HepG2 (cell line): ENCODE measurements at regions not wholly inside any gene's neighbourhood (a gene's known extent, or its start where the extent isn't known, plus 50 kb on each side); places are given as distances from the start of the nearest gene placed in this dataset.

Experiments
- CHD4 ChIP-seq: fragments of 200-600 bp; sonication (generic); IDR thresholded peaks from 2 replicates; pipeline ENCODE4 v1.7.0; 2017; ENCODE audit warnings: mild to moderate bottlenecking, low read length, borderline replicate concordance
- HIC2 ChIP-seq: sonication (generic); formaldehyde crosslinking; IDR thresholded peaks from 2 replicates; pipeline ENCODE4 v1.9.0; 2022; ENCODE audit warnings: low read depth, missing genetic modification reagents
- HNF4G ChIP-seq, 2 experiments: sonication (generic) in 1 of 2; formaldehyde crosslinking in 1 of 2; IDR thresholded peaks; 2 replicates each; pipeline versions ENCODE4 v1.4.0 to v1.6.1; 2011 to 2020; ENCODE audit warnings: borderline replicate concordance in 2 of 2, low read depth in 2 of 2, mild to moderate bottlenecking in 2 of 2, low read length in 1 of 2, missing genetic modification reagents in 1 of 2, moderate library complexity in 1 of 2
- PAF1 ChIP-seq: IDR thresholded peaks from 2 replicates; pipeline ENCODE4 v1.6.1; 2016; ENCODE audit warnings: missing genetic modification reagents, missing compliant biosample characterization
- SIX1 ChIP-seq: sonication (generic); formaldehyde crosslinking; IDR thresholded peaks from 2 replicates; pipeline ENCODE4 v1.4.0; 2020; ENCODE audit warnings: missing genetic modification reagents, borderline replicate concordance
- YEATS4 ChIP-seq: sonication (generic); formaldehyde crosslinking; IDR thresholded peaks from 2 replicates; pipeline ENCODE4 v1.4.0; 2020; ENCODE audit warnings: missing genetic modification reagents, borderline replicate concordance
- ZFP82 ChIP-seq: sonication (generic); formaldehyde crosslinking; IDR thresholded peaks from 2 replicates; pipeline ENCODE4 v1.5.1; 2020; ENCODE audit warnings: mild to moderate bottlenecking, missing genetic modification reagents, borderline replicate concordance
- ZSCAN29 ChIP-seq: sonication (generic); formaldehyde crosslinking; conservative IDR thresholded peaks from 2 replicates; pipeline ENCODE4 v1.4.0; 2020; ENCODE audit warnings: mild to moderate bottlenecking, missing genetic modification reagents
- TF ChIP-seq, protein P1 (sequence below): IDR thresholded peaks from 2 replicates; pipeline ENCODE4 v1.6.1; 2016; ENCODE audit warnings: missing biosample characterization, missing genetic modification reagents, low read depth
- TF ChIP-seq, protein P2 (sequence below): sonication (generic); formaldehyde crosslinking; IDR thresholded peaks from 2 replicates; pipeline ENCODE4 v1.5.0; 2020; ENCODE audit warnings: mild to moderate bottlenecking, missing genetic modification reagents, moderate library complexity

DNA sequence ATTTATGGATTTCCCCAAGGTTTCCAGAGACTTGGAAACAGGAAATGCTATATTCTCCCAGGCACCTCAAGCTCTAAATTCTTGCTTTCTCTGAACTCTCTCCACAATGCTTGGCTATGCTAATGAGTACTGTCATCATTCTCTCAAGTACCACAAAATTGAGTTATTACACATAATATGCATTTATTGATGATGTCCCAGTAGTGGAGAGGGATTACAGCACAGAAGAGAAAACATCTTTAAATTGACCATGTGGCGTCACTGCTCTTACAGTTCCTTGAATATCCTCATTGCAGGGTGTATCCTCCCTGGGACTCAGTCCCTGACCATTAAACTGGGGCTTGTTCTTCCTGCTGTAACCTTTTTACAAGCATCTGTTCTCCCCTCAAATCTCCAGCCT lies 681.1 kb upstream of the FANCL start:
- TF ChIP-seq YEATS4 (CRISPR knock-in tag): no peak
- TF ChIP-seq, protein P1, sequence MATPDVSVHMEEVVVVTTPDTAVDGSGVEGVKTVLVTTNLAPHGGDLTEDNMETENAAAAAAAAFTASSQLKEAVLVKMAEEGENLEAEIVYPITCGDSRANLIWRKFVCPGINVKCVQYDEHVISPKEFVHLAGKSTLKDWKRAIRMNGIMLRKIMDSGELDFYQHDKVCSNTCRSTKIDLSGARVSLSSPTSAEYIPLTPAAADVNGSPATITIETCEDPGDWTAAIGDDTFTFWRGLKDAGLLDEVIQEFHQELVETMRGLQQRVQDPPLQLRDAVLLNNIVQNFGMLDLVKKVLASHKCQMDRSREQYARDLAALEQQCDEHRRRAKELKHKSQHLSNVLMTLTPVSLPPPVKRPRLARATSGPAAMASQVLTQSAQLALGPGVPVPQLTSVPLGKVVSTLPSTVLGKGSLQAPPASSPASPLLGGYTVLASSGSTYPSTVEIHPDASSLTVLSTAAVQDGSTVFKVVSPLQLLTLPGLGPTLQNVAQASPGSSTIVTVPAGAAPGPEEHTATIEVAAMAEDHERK (CRISPR knock-in tag): no peak
- TF ChIP-seq, protein P2, sequence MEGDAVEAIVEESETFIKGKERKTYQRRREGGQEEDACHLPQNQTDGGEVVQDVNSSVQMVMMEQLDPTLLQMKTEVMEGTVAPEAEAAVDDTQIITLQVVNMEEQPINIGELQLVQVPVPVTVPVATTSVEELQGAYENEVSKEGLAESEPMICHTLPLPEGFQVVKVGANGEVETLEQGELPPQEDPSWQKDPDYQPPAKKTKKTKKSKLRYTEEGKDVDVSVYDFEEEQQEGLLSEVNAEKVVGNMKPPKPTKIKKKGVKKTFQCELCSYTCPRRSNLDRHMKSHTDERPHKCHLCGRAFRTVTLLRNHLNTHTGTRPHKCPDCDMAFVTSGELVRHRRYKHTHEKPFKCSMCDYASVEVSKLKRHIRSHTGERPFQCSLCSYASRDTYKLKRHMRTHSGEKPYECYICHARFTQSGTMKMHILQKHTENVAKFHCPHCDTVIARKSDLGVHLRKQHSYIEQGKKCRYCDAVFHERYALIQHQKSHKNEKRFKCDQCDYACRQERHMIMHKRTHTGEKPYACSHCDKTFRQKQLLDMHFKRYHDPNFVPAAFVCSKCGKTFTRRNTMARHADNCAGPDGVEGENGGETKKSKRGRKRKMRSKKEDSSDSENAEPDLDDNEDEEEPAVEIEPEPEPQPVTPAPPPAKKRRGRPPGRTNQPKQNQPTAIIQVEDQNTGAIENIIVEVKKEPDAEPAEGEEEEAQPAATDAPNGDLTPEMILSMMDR (CRISPR knock-in tag): no peak
- no peak for TF ChIP-seq ZFP82 (CRISPR knock-in tag)
- TF ChIP-seq HIC2: no peak
- no peak for TF ChIP-seq ZSCAN29
- no peak for TF ChIP-seq PAF1 (CRISPR knock-in tag)
- TF ChIP-seq CHD4: no peak
- no peak for TF ChIP-seq SIX1 (CRISPR knock-in tag)
- TF ChIP-seq HNF4G (IDR thresholded peaks at IDR 0.05; ENCODE audit: borderline replicate concordance, low read depth, low read length): no peak
- TF ChIP-seq HNF4G (CRISPR knock-in tag; IDR thresholded peaks at IDR 0.05; ENCODE audit: borderline replicate concordance, low read depth): no peak
